Hepatocyte (in vitro differentiated cells): ENCODE measurements at regions not wholly inside any gene's neighbourhood (a gene's known extent, or its start where the extent isn't known, plus 50 kb on each side); places are given as distances from the start of the nearest gene placed in this dataset.

Experiments used
- DNase-seq: peaks from one replicate; pipeline ENCODE4 v3.0.0-alpha.2; 2016; ENCODE audit warnings: low spot score
- H2AFZ ChIP-seq: fragments of 200-600 bp; sonication (generic); 2 replicates; pipeline ENCODE4 v1.6.0; 2016; ENCODE audit warnings: antibody characterized with exemption, mild to moderate bottlenecking
- H3K27ac ChIP-seq: fragments of 200-600 bp; sonication (generic); 2 replicates; pipeline ENCODE4 v1.5.1; 2016; ENCODE audit warnings: mild to moderate bottlenecking
- H3K27me3 ChIP-seq: fragments of 200-600 bp; sonication (generic); 2 replicates; pipeline ENCODE4 v1.6.1; 2016
- H3K36me3 ChIP-seq: fragments of 200-600 bp; sonication (generic); replicated peaks from 2 replicates; pipeline ENCODE4 v1.5.1; 2016; ENCODE audit warnings: low read depth; ENCODE audit not compliant: insufficient read depth
- H3K4me1 ChIP-seq: fragments of 200-600 bp; sonication (generic); 2 replicates; pipeline ENCODE4 v1.5.1; 2016; ENCODE audit warnings: mild to moderate bottlenecking, moderate library complexity; ENCODE audit not compliant: insufficient read depth
- H3K4me2 ChIP-seq: fragments of 200-600 bp; sonication (generic); 2 replicates; pipeline ENCODE4 v1.6.0; 2016
- H3K4me3 ChIP-seq: fragments of 200-600 bp; sonication (generic); 2 replicates; pipeline ENCODE4 v1.5.1; 2016; ENCODE audit warnings: mild to moderate bottlenecking
- H3K79me2 ChIP-seq: fragments of 200-600 bp; sonication (generic); 2 replicates; pipeline ENCODE4 v1.6.0; 2017; ENCODE audit warnings: mild to moderate bottlenecking
- H3K9me2 ChIP-seq: fragments of 200-600 bp; sonication (generic); replicated peaks from 2 replicates; pipeline ENCODE4 v1.6.0; 2017; ENCODE audit warnings: mild to moderate bottlenecking; ENCODE audit not compliant: insufficient read depth
- H3K9me3 ChIP-seq: fragments of 200-600 bp; sonication (generic); 2 replicates; pipeline ENCODE4 v1.5.1; 2016; ENCODE audit warnings: low read depth, mild to moderate bottlenecking
- H4K20me1 ChIP-seq: fragments of 200-600 bp; sonication (generic); 2 replicates; pipeline ENCODE4 v1.6.0; 2016; ENCODE audit warnings: mild to moderate bottlenecking; ENCODE audit not compliant: insufficient read depth, poor library complexity, severe bottlenecking
- CTCF ChIP-seq: fragments of 200-600 bp; sonication (generic); IDR thresholded peaks from 2 replicates; pipeline ENCODE4 v1.5.1; 2016; ENCODE audit warnings: antibody characterized with exemption, mild to moderate bottlenecking; ENCODE audit not compliant: poor library complexity
- EZH2 ChIP-seq: fragments of 200-600 bp; sonication (generic); IDR thresholded peaks from 2 replicates; pipeline ENCODE4 v1.6.1; 2016; ENCODE audit warnings: antibody characterized with exemption, mild to moderate bottlenecking, borderline replicate concordance
- EZH2phosphoT487 ChIP-seq: fragments of 200-600 bp; sonication (generic); IDR thresholded peaks from one replicate; pipeline ENCODE4 v1.6.1; 2018; ENCODE audit warnings: antibody characterized with exemption, mild to moderate bottlenecking, low read depth, moderate library complexity; ENCODE audit not compliant: unreplicated experiment, severe bottlenecking
- WGBS: methylation state at CpG from one replicate; pipeline ENCODE4 v1.1.6; 2016; ENCODE audit warnings: low lambda C conversion rate; ENCODE audit errors: missing lambda C conversion rate; 5-methylcytosine and 5-hydroxymethylcytosine counted together

GRCh38 chr6:4322846-4323309, 187.5 kb upstream of the ECI2 start:
- Histone ChIP-seq H4K20me1 (no peaks in the 10 kb centered on the region), H3K4me2 (no peak overlapping the region), H3K9me3 (no peaks in the 10 kb centered on the region), H3K4me1 (peaks cover 32% of the 10 kb centered on the region), H3K27ac (peak overlapping the region; percentile 9), H2AFZ (no peak overlapping the region), H3K36me3 (no peaks in the 10 kb centered on the region), H3K4me3 (no peak overlapping the region), H3K79me2 (no peaks in the 10 kb centered on the region), H3K27me3 (no peaks in the 10 kb centered on the region), H3K9me2 (no peaks in the 10 kb centered on the region)
- DNase-seq: no peak
- WGBS: 65% methylated on average over 1 of the region's 1 CpG
- TF ChIP-seq EZH2phosphoT487 (no peak), CTCF (no peak), EZH2 (no peak)

- no peak for TF ChIP-seq EZH2
- TF ChIP-seq EZH2phosphoT487: no peak
- no peak for TF ChIP-seq CTCF
- 69% methylated on average over 6 of the region's 6 CpGs for WGBS
- H2AFZ ChIP-seq: no peak overlapping the region
These were observed 186.9 kb upstream of the ECI2 start for GRCh38 chr6:4322134-4322845.

GRCh38 chr6:4320860-4321259, 185.5 kb upstream of the ECI2 start:
- no peaks in the 10 kb centered on the region for H3K9me3 ChIP-seq
- 25% methylated on average over 1 of the region's 1 CpG for WGBS
- H3K4me1 ChIP-seq: peaks cover 40% of the 10 kb centered on the region
- H3K79me2 ChIP-seq: no peaks in the 10 kb centered on the region
- H3K4me2 ChIP-seq: peak overlapping the region; percentile 13
- no peak overlapping the region for H2AFZ ChIP-seq
- H3K27me3 ChIP-seq: no peaks in the 10 kb centered on the region
- H3K36me3 ChIP-seq: no peaks in the 10 kb centered on the region
- H4K20me1 ChIP-seq: no peaks in the 10 kb centered on the region
- peak; percentile 44 for DNase-seq
- TF ChIP-seq EZH2phosphoT487 (no peak), EZH2 (no peak), CTCF (no peak)
- H3K27ac ChIP-seq: peak overlapping the region; percentile 31
- no peak overlapping the region for H3K4me3 ChIP-seq
- no peaks in the 10 kb centered on the region for H3K9me2 ChIP-seq

More at GRCh38 chr6:4322134-4322845, 186.9 kb upstream of the ECI2 start:
- H3K4me2 ChIP-seq: no peak overlapping the region
- H3K4me3 ChIP-seq: no peak overlapping the region
- H3K27me3 ChIP-seq: no peaks in the 10 kb centered on the region
- H3K4me1 ChIP-seq: peaks cover 32% of the 10 kb centered on the region
- H3K9me2 ChIP-seq: no peaks in the 10 kb centered on the region
- no peaks in the 10 kb centered on the region for H3K79me2 ChIP-seq
- H3K9me3 ChIP-seq: no peaks in the 10 kb centered on the region
- no peaks in the 10 kb centered on the region for H4K20me1 ChIP-seq
- no peak for DNase-seq
- no peaks in the 10 kb centered on the region for H3K36me3 ChIP-seq
- H3K27ac ChIP-seq: peak overlapping the region; percentile 4
